ENCODE measurements at regions not wholly inside any gene's neighbourhood (a gene's known extent, or its start where the extent isn't known, plus 50 kb on each side); places are given as distances from the start of the nearest gene placed in this dataset.

GRCh38 chr1:189696297-189696696 lies 781.4 kb downstream of the BRINP3 start:
- DNase-seq (ENCODE audit: low spot score): no peak
- no peak for TF ChIP-seq HNF4A (conservative IDR thresholded peaks at IDR 0.05)
- TF ChIP-seq EGR1 (IDR thresholded peaks at IDR 0.05; ENCODE audit: low read depth in 2 of 2): no peak
- no peak for TF ChIP-seq RXRA (IDR thresholded peaks at IDR 0.05)
- WGBS: 96% methylated on average over 19 of the region's 19 CpGs

GRCh38 chr1:189697113-189697512 lies 780.6 kb downstream of the BRINP3 start:
- DNase-seq (ENCODE audit: low spot score): no peak
- no peak overlapping the region for H3K4me3 ChIP-seq (ENCODE audit: low read depth in 1 of 3, low read length in 3 of 3)
- H3K27ac ChIP-seq (ENCODE audit: low read depth in 1 of 2, low read length in 2 of 2): no peak overlapping the region
- no peaks in the 10 kb centered on the region for H3K9me3 ChIP-seq (ENCODE audit: control insufficient read depth in 4 of 4, low read length in 3 of 4)
- no peak overlapping the region for H3K9ac ChIP-seq (ENCODE audit: low read depth in 1 of 2, low read length in 2 of 2)
- TF ChIP-seq MAX (IDR thresholded peaks at IDR 0.05): no peak
- TF ChIP-seq REST (IDR thresholded peaks at IDR 0.05): no peak
- WGBS: 96% methylated on average over 22 of the region's 22 CpGs
- H3K27me3 ChIP-seq (ENCODE audit: control insufficient read depth in 4 of 4, insufficient read depth in 4 of 4, low read length in 3 of 4): no peaks in the 10 kb centered on the region
- H3K36me3 ChIP-seq (ENCODE audit: control insufficient read depth in 4 of 4, insufficient read depth in 3 of 4, low read depth in 1 of 4, low read length in 3 of 4): no peaks in the 10 kb centered on the region
- H3K4me1 ChIP-seq (ENCODE audit: control insufficient read depth in 4 of 4, insufficient read depth in 4 of 4, low read length in 3 of 4): no peaks in the 10 kb centered on the region

More at GRCh38 chr1:189696297-189696696, 781.4 kb downstream of the BRINP3 start:
- Histone ChIP-seq H3K9me3 (ENCODE audit: control insufficient read depth in 4 of 4, low read length in 3 of 4) (no peaks in the 10 kb centered on the region), H3K27me3 (ENCODE audit: control insufficient read depth in 4 of 4, insufficient read depth in 4 of 4, low read length in 3 of 4) (no peaks in the 10 kb centered on the region), H3K36me3 (ENCODE audit: control insufficient read depth in 4 of 4, insufficient read depth in 3 of 4, low read depth in 1 of 4, low read length in 3 of 4) (no peaks in the 10 kb centered on the region), H3K4me1 (ENCODE audit: control insufficient read depth in 4 of 4, insufficient read depth in 4 of 4, low read length in 3 of 4) (no peaks in the 10 kb centered on the region), H3K4me3 (ENCODE audit: low read depth in 1 of 3, low read length in 3 of 3) (no peak overlapping the region), H3K9ac (ENCODE audit: low read depth in 1 of 2, low read length in 2 of 2) (no peak overlapping the region), H3K27ac (ENCODE audit: low read depth in 1 of 2, low read length in 2 of 2) (no peak overlapping the region)

- 68% methylated on average over 3 of the region's 3 CpGs for WGBS
- no peak for DNase-seq (ENCODE audit: low spot score)
- no peak overlapping the region for H3K27ac ChIP-seq (ENCODE audit: low read depth in 1 of 2, low read length in 2 of 2)
- H3K4me3 ChIP-seq (ENCODE audit: low read depth in 1 of 3, low read length in 3 of 3): no peak overlapping the region
- no peaks in the 10 kb centered on the region for H3K36me3 ChIP-seq (ENCODE audit: control insufficient read depth in 4 of 4, insufficient read depth in 3 of 4, low read depth in 1 of 4, low read length in 3 of 4)
- no peaks in the 10 kb centered on the region for H3K4me1 ChIP-seq (ENCODE audit: control insufficient read depth in 4 of 4, insufficient read depth in 4 of 4, low read length in 3 of 4)
- H3K9me3 ChIP-seq (ENCODE audit: control insufficient read depth in 4 of 4, low read length in 3 of 4): no peaks in the 10 kb centered on the region
- no peaks in the 10 kb centered on the region for H3K27me3 ChIP-seq (ENCODE audit: control insufficient read depth in 4 of 4, insufficient read depth in 4 of 4, low read length in 3 of 4)
- H3K9ac ChIP-seq (ENCODE audit: low read depth in 1 of 2, low read length in 2 of 2): no peak overlapping the region
- TF ChIP-seq ZBTB33 (IDR thresholded peaks at IDR 0.05): no peak
- TF ChIP-seq GABPA (IDR thresholded peaks at IDR 0.05 in 1 of 2, conservative IDR thresholded peaks at IDR 0.05 in 1 of 2): no peak
- TF ChIP-seq FOXA2 (IDR thresholded peaks at IDR 0.05): no peak
- no peak for TF ChIP-seq HNF4A (conservative IDR thresholded peaks at IDR 0.05)
- no peak for TF ChIP-seq SP1 (IDR thresholded peaks at IDR 0.05)
- no peak for TF ChIP-seq MAX (IDR thresholded peaks at IDR 0.05)
- TF ChIP-seq RAD21 (IDR thresholded peaks at IDR 0.05): no peak
- no peak for TF ChIP-seq TAF1 (conservative IDR thresholded peaks at IDR 0.05)
- TF ChIP-seq JUND (IDR thresholded peaks at IDR 0.05): no peak
- TF ChIP-seq NR2F2 (IDR thresholded peaks at IDR 0.05): no peak
- TF ChIP-seq REST (IDR thresholded peaks at IDR 0.05): no peak
- no peak for TF ChIP-seq EGR1 (IDR thresholded peaks at IDR 0.05; ENCODE audit: low read depth in 2 of 2)
- no peak for TF ChIP-seq FOXA1 (IDR thresholded peaks at IDR 0.05)
- no peak for TF ChIP-seq ATF3 (IDR thresholded peaks at IDR 0.05)
- no peak for TF ChIP-seq RXRA (IDR thresholded peaks at IDR 0.05)
- TF ChIP-seq YY1 (IDR thresholded peaks at IDR 0.05): no peak
- TF ChIP-seq HNF4G (IDR thresholded peaks at IDR 0.05): no peak
Measured at GRCh38 chr1:189701606-189702005, 776.1 kb downstream of the BRINP3 start.

Data from liver (tissue), 7 donors.